ENCODE measurements at regions not wholly inside any gene's neighbourhood (a gene's known extent, or its start where the extent isn't known, plus 50 kb on each side); places are given as distances from the start of the nearest gene placed in this dataset.

- DNase-seq (ENCODE audit: extremely low read depth in 1 of 11, low read depth in 9 of 11, low spot score in 4 of 11): no peak
Observed at GRCh38 chr1:238833919-238834318, 552.4 kb upstream of the CHRM3 start.

- DNase-seq (ENCODE audit: extremely low read depth in 1 of 11, low read depth in 9 of 11, low spot score in 4 of 11): no peak
Observed at GRCh38 chr1:238832106-238832505, 554.3 kb upstream of the CHRM3 start.

GRCh38 chr1:238830036-238830611, 556.2 kb upstream of the CHRM3 start:
- no peak for DNase-seq (ENCODE audit: extremely low read depth in 1 of 11, low read depth in 9 of 11, low spot score in 4 of 11)

GRCh38 chr1:238826891-238827290, 559.5 kb upstream of the CHRM3 start:
- DNase-seq (ENCODE audit: extremely low read depth in 1 of 11, low read depth in 9 of 11, low spot score in 4 of 11): no peak

GRCh38 chr1:238823416-238823815, 563.0 kb upstream of the CHRM3 start:
- DNase-seq (ENCODE audit: extremely low read depth in 1 of 11, low read depth in 9 of 11, low spot score in 4 of 11): no peak

GRCh38 chr1:238811211-238811879, 575.0 kb upstream of the CHRM3 start:
- DNase-seq (ENCODE audit: extremely low read depth in 1 of 11, low read depth in 9 of 11, low spot score in 4 of 11): no peak

GRCh38 chr1:238790882-238791281, 595.5 kb upstream of the CHRM3 start:
- DNase-seq (ENCODE audit: extremely low read depth in 1 of 11, low read depth in 9 of 11, low spot score in 4 of 11): no peak

- no peak for DNase-seq (ENCODE audit: extremely low read depth in 1 of 11, low read depth in 9 of 11, low spot score in 4 of 11)
Observed at GRCh38 chr1:238789916-238790667, 596.3 kb upstream of the CHRM3 start.

- no peak for DNase-seq (ENCODE audit: extremely low read depth in 1 of 11, low read depth in 9 of 11, low spot score in 4 of 11)
Observed at GRCh38 chr1:238787471-238787870, 598.9 kb upstream of the CHRM3 start.

GRCh38 chr1:238783633-238784032, 602.7 kb upstream of the CHRM3 start:
- DNase-seq (ENCODE audit: extremely low read depth in 1 of 11, low read depth in 9 of 11, low spot score in 4 of 11): no peak

GRCh38 chr1:238779716-238780115, 606.7 kb upstream of the CHRM3 start:
- no peak for DNase-seq (ENCODE audit: extremely low read depth in 1 of 11, low read depth in 9 of 11, low spot score in 4 of 11)

- no peak for DNase-seq (ENCODE audit: extremely low read depth in 1 of 11, low read depth in 9 of 11, low spot score in 4 of 11)
Observed at GRCh38 chr1:238778113-238778512, 608.3 kb upstream of the CHRM3 start.

GRCh38 chr1:238777551-238777950, 608.8 kb upstream of the CHRM3 start:
- DNase-seq (ENCODE audit: extremely low read depth in 1 of 11, low read depth in 9 of 11, low spot score in 4 of 11): no peak

GRCh38 chr1:238776126-238776525, 610.2 kb upstream of the CHRM3 start:
- no peak for DNase-seq (ENCODE audit: extremely low read depth in 1 of 11, low read depth in 9 of 11, low spot score in 4 of 11)

- DNase-seq (ENCODE audit: extremely low read depth in 1 of 11, low read depth in 9 of 11, low spot score in 4 of 11): no peak
Observed at GRCh38 chr1:238772322-238772721, 614.0 kb upstream of the CHRM3 start.

GRCh38 chr1:238767321-238767720, 619.0 kb upstream of the CHRM3 start:
- no peak for DNase-seq (ENCODE audit: extremely low read depth in 1 of 11, low read depth in 9 of 11, low spot score in 4 of 11)

GRCh38 chr1:238764779-238765178, 621.6 kb upstream of the CHRM3 start:
- DNase-seq (ENCODE audit: extremely low read depth in 1 of 11, low read depth in 9 of 11, low spot score in 4 of 11): no peak

- DNase-seq (ENCODE audit: extremely low read depth in 1 of 11, low read depth in 9 of 11, low spot score in 4 of 11): no peak
Observed at GRCh38 chr1:238753252-238753651, 633.1 kb upstream of the CHRM3 start.

GRCh38 chr1:238752327-238752726, 634.0 kb upstream of the CHRM3 start:
- DNase-seq (ENCODE audit: extremely low read depth in 1 of 11, low read depth in 9 of 11, low spot score in 4 of 11): no peak

- no peak for DNase-seq (ENCODE audit: extremely low read depth in 1 of 11, low read depth in 9 of 11, low spot score in 4 of 11)
Observed at GRCh38 chr1:238745069-238745468, 641.3 kb upstream of the CHRM3 start.
